ENCODE measurements at regions not wholly inside any gene's neighbourhood (a gene's known extent, or its start where the extent isn't known, plus 50 kb on each side); places are given as distances from the start of the nearest gene placed in this dataset.

DNA sequence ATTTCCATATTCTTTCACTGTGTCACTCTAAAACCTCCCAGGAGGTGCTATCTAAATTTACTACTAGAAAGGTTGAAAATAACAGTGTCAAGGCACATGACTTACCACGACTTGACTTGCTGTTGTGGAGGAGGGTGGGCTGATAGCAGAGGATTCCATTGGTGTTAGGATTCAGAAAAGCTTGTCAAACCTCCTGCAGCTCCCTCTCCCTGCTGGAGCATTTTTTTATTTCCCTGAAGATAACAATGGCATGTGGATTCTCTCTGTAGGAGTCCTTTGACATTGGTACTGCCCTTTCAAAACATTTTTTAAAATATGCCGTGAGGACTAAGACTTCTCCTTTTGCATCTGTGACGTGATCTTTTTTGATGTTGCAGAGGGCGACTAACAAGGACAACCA, 696.9 kb upstream of the GYPC start:
- no peak for DNase-seq (ENCODE audit: low read depth)
- TF ChIP-seq CTCF (IDR thresholded peaks at IDR 0.05; ENCODE audit: insufficient read depth, low read depth, low read length, missing control alignments), result no peak
- no peak overlapping the region for H3K4me3 ChIP-seq (ENCODE audit: low read depth, low read length)

DNA sequence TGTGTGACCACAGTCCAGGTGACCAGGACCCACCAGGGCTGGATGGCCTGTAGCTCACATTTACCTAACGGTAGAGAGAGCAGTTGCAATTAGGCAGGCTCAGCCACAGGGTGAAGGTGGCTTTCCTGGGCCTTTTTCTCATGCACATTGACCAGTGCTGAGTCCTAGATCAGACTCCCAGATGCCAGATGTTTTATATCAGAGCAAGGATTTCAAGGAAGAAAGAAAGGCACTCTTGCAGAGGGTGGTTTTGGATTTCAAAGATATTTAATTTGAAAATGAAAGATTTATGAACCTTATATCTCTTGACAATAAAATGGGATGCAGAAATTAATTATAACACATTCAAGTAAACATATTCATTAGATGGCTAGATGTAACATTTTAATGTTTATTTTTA, 694.2 kb upstream of the GYPC start:
- DNase-seq (ENCODE audit: low read depth), result no peak
- no peak for TF ChIP-seq CTCF (IDR thresholded peaks at IDR 0.05; ENCODE audit: insufficient read depth, low read depth, low read length, missing control alignments)

GRCh38 chr2:125979886-125980285, 676.1 kb upstream of the GYPC start:
- DNase-seq (ENCODE audit: low read depth), result no peak
- no peak overlapping the region for H3K4me3 ChIP-seq (ENCODE audit: low read depth, low read length)
- no peak for TF ChIP-seq CTCF (IDR thresholded peaks at IDR 0.05; ENCODE audit: insufficient read depth, low read depth, low read length, missing control alignments)

More for the DNA sequence above, 694.2 kb upstream of the GYPC start:
- no peak overlapping the region for H3K4me3 ChIP-seq (ENCODE audit: low read depth, low read length)

DNA sequence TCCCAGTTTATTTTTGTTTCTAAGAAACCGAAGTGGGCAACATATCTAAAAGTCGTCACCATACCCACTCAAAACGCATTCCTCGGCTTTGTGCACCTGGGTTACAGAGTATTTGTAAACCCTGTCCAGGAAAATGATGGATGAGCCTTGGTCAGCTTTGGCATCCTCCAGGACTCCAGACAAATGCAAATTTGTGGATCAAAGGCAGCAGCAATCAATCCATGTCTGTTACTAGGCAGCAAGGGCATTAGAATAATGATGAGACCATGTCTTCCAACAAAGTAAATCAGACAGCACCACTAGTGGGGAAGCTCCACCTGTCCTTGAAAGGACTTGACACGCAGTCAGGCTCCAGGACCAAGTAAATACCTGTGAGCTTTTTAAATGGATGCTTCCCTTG, 672.6 kb upstream of the GYPC start:
- H3K4me3 ChIP-seq (ENCODE audit: low read depth, low read length), result no peak overlapping the region
- no peak for DNase-seq (ENCODE audit: low read depth)
- TF ChIP-seq CTCF (IDR thresholded peaks at IDR 0.05; ENCODE audit: insufficient read depth, low read depth, low read length, missing control alignments), result no peak

- TF ChIP-seq CTCF (IDR thresholded peaks at IDR 0.05; ENCODE audit: insufficient read depth, low read depth, low read length, missing control alignments), result no peak
- H3K4me3 ChIP-seq (ENCODE audit: low read depth, low read length), result no peak overlapping the region
- no peak for DNase-seq (ENCODE audit: low read depth)
Measured at GRCh38 chr2:126029316-126029715, 626.6 kb upstream of the GYPC start.

DNA sequence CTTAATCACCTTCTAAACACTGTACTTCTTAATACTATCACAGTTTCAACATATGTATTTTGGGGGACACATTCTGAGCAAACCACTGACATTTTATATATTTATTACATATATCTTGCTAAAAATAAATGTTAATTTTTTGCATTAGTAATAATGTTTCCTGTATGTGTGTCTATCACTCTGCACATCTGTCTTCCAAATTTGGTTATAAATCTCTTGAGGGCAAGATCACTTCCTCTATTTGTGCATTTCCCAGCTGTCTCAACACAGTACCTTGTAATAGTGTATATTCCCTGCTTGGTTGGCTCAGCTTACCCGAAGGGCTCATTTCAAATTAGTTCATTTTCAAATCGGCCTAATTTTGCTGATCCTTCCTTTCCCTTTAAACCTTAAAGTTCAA, 617.1 kb upstream of the GYPC start:
- no peak for DNase-seq (ENCODE audit: low read depth)
- no peak overlapping the region for H3K4me3 ChIP-seq (ENCODE audit: low read depth, low read length)
- no peak for TF ChIP-seq CTCF (IDR thresholded peaks at IDR 0.05; ENCODE audit: insufficient read depth, low read depth, low read length, missing control alignments)

- DNase-seq (ENCODE audit: low read depth), result no peak
- no peak for TF ChIP-seq CTCF (IDR thresholded peaks at IDR 0.05; ENCODE audit: insufficient read depth, low read depth, low read length, missing control alignments)
- no peak overlapping the region for H3K4me3 ChIP-seq (ENCODE audit: low read depth, low read length)
Measured at GRCh38 chr2:126041391-126042047, 614.4 kb upstream of the GYPC start.

Data from GM12865 (cell line).